SK-N-SH (cell line): ENCODE measurements at regions not wholly inside any gene's neighbourhood (a gene's known extent, or its start where the extent isn't known, plus 50 kb on each side); places are given as distances from the start of the nearest gene placed in this dataset.

Source experiments
- CTCF ChIA-PET: fragments of 300-600, 350-600 bp; formaldehyde crosslinking; extraction: SDS; loops from one replicate; lab custom pipeline; 2021; lab: Yijun Ruan, JAX
- POLR2A ChIA-PET: fragments of 350-600 bp; sonication (Branson Sonifier 250); formaldehyde crosslinking; extraction: SDS; loops from one replicate; lab custom pipeline; 2020; ENCODE audit warnings: antibody characterized with exemption, inconsistent platforms; lab: Yijun Ruan, JAX
- DNase-seq: peaks from one replicate; pipeline ENCODE4 v3.0.0; 2012
- H2AFZ ChIP-seq: fragments of 200-600 bp; sonication (generic); 2 replicates; pipeline ENCODE4 v1.8.1; 2016; ENCODE audit warnings: antibody characterized with exemption, mild to moderate bottlenecking, low read depth
- H3F3A ChIP-seq: fragments of 200-600 bp; sonication (generic); replicated peaks from 2 replicates; pipeline ENCODE3; 2016; ENCODE audit warnings: antibody characterized with exemption, mild to moderate bottlenecking; ENCODE audit not compliant: insufficient read depth
- H3K27ac ChIP-seq, 2 experiments: fragments of 200-500 bp in 1 of 2; fragments of 200-600 bp in 1 of 2; sonication (Bioruptor generic) in 1 of 2; sonication (generic), shearing (Covaris generic) in 1 of 2; 2 replicates each; pipeline versions ENCODE4 v1.5.1 to v1.6.1; 2014 to 2016; ENCODE audit warnings: low read depth in 2 of 2, inconsistent platforms in 1 of 2, low read length in 1 of 2, mild to moderate bottlenecking in 1 of 2, mixed read lengths in 1 of 2
- H3K27me3 ChIP-seq: fragments of 200-600 bp; sonication (generic), shearing (Covaris generic); 2 replicates; pipeline ENCODE4 v1.6.1; 2016; ENCODE audit warnings: mixed run types; ENCODE audit not compliant: insufficient read depth
- H3K36me3 ChIP-seq, 2 experiments: fragments of 200-500 bp in 1 of 2; fragments of 200-600 bp in 1 of 2; sonication (Bioruptor generic) in 1 of 2; sonication (generic) in 1 of 2; replicated peaks in 1 of 2; 2 replicates each; pipeline versions ENCODE3 to v1.5.1; 2014 to 2016; ENCODE audit warnings: low read length in 1 of 2, mild to moderate bottlenecking in 1 of 2; ENCODE audit not compliant: insufficient read depth in 2 of 2, control insufficient read depth in 1 of 2
- H3K4me1 ChIP-seq, 2 experiments: fragments of 200-500 bp in 1 of 2; fragments of 200-600 bp in 1 of 2; sonication (Bioruptor generic) in 1 of 2; sonication (generic), shearing (Covaris generic) in 1 of 2; 2 replicates each; pipeline versions ENCODE4 v1.5.1 to v1.6.1; 2014 to 2016; ENCODE audit warnings: low read depth in 1 of 2, low read length in 1 of 2, mixed run types in 1 of 2; ENCODE audit not compliant: insufficient read depth in 2 of 2, control insufficient read depth in 1 of 2
- H3K4me2 ChIP-seq: fragments of 200-600 bp; sonication (generic), shearing (Covaris generic); 2 replicates; pipeline ENCODE4 v1.6.1; 2017; ENCODE audit warnings: mixed run types
- H3K4me3 ChIP-seq, 2 experiments: fragments of 200-500 bp in 1 of 2; fragments of 200-600 bp in 1 of 2; sonication (Bioruptor generic) in 1 of 2; sonication (generic), shearing (Covaris generic) in 1 of 2; 2 replicates each; pipeline versions ENCODE4 v1.5.1 to v1.8.1; 2014 to 2016; ENCODE audit warnings: low read depth in 2 of 2, inconsistent platforms in 1 of 2, low read length in 1 of 2, mild to moderate bottlenecking in 1 of 2, mixed read lengths in 1 of 2, moderate library complexity in 1 of 2
- H3K79me2 ChIP-seq: fragments of 200-600 bp; sonication (generic); 2 replicates; pipeline ENCODE4 v1.8.1; 2017; ENCODE audit warnings: mild to moderate bottlenecking; ENCODE audit not compliant: insufficient read depth
- H3K9ac ChIP-seq: fragments of 200-600 bp; sonication (generic); 2 replicates; pipeline ENCODE4 v1.6.1; 2017; ENCODE audit warnings: mixed run types
- H3K9me2 ChIP-seq: fragments of 200-600 bp; sonication (generic); 2 replicates; pipeline ENCODE4 v1.6.1; 2017; ENCODE audit warnings: mixed run types
- H3K9me3 ChIP-seq: fragments of 200-600 bp; sonication (generic); 2 replicates; pipeline ENCODE4 v1.6.1; 2017; ENCODE audit warnings: mixed run types, mild to moderate bottlenecking, moderate library complexity
- H4K20me1 ChIP-seq: fragments of 200-600 bp; sonication (generic); 2 replicates; pipeline ENCODE4 v1.6.1; 2017; ENCODE audit warnings: mild to moderate bottlenecking, mixed run types; ENCODE audit not compliant: insufficient read depth
- CHD2 ChIP-seq: fragments of 150-350 bp; IDR thresholded peaks from 2 replicates; pipeline ENCODE4 v1.6.1; 2018; ENCODE audit warnings: low read length; ENCODE audit not compliant: partially characterized antibody
- EP300 ChIP-seq, 2 experiments: IDR thresholded peaks; 2 replicates each; pipeline versions ENCODE4 v1.4.0 to v1.6.1; 2012; ENCODE audit warnings: borderline replicate concordance in 1 of 2, low read depth in 1 of 2, low read length in 1 of 2
- EZH2phosphoT487 ChIP-seq: fragments of 200-600 bp; sonication (generic); IDR thresholded peaks from 2 replicates; pipeline ENCODE4 v1.6.1; 2017; ENCODE audit warnings: low read depth, mixed run types, mild to moderate bottlenecking, antibody characterized with exemption, moderate library complexity, borderline replicate concordance
- FOXM1 ChIP-seq: IDR thresholded peaks from 2 replicates; pipeline ENCODE4 v1.4.0; 2012; ENCODE audit warnings: low read depth, mild to moderate bottlenecking
- GABPA ChIP-seq: IDR thresholded peaks from 2 replicates; pipeline ENCODE4 v1.4.0; 2012; ENCODE audit warnings: low read depth, mild to moderate bottlenecking
- MXI1 ChIP-seq: IDR thresholded peaks from 2 replicates; pipeline ENCODE4 v1.6.1; 2012; ENCODE audit warnings: mild to moderate bottlenecking, low read depth, low read length, improper control_type of control experiment
- NFIC ChIP-seq: IDR thresholded peaks from 2 replicates; pipeline ENCODE4 v1.4.0; 2012; ENCODE audit warnings: borderline replicate concordance
- NRF1 ChIP-seq: IDR thresholded peaks from 2 replicates; pipeline ENCODE4 v1.6.1; 2012; ENCODE audit warnings: low read depth, mild to moderate bottlenecking, low read length
- RCOR1 ChIP-seq: fragments of 150-350 bp; IDR thresholded peaks from 2 replicates; pipeline ENCODE4 v1.6.1; 2017; ENCODE audit warnings: antibody characterized with exemption, low read length
- RXRA ChIP-seq: IDR thresholded peaks from 2 replicates; pipeline ENCODE4 v1.4.0; 2012; ENCODE audit warnings: low read depth, mild to moderate bottlenecking, borderline replicate concordance
- SMC3 ChIP-seq: IDR thresholded peaks from 2 replicates; pipeline ENCODE4 v1.6.1; 2012; ENCODE audit warnings: low read depth, low read length, improper control_type of control experiment
- TAF1 ChIP-seq: IDR thresholded peaks from 2 replicates; pipeline ENCODE4 v1.6.1; 2012; ENCODE audit warnings: low read depth, mild to moderate bottlenecking, low read length, moderate library complexity, borderline replicate concordance
- TCF12 ChIP-seq: IDR thresholded peaks from 2 replicates; pipeline ENCODE4 v1.4.0; 2012
- TEAD4 ChIP-seq: IDR thresholded peaks from 2 replicates; pipeline ENCODE4 v1.4.0; 2012; ENCODE audit warnings: mild to moderate bottlenecking, borderline replicate concordance; ENCODE audit not compliant: insufficient read depth
- YY1 ChIP-seq: IDR thresholded peaks from 2 replicates; pipeline ENCODE4 v1.4.0; 2012; ENCODE audit warnings: low read depth, mild to moderate bottlenecking
- WGBS: methylation state at CpG from one replicate; pipeline ENCODE4 v1.1.6; 2017; ENCODE audit warnings: low lambda C conversion rate; 5-methylcytosine and 5-hydroxymethylcytosine counted together
- TF ChIP-seq, protein P1 (sequence below): fragments of 200-600 bp; sonication (generic); IDR thresholded peaks from 2 replicates; pipeline ENCODE4 v1.6.1; 2017; ENCODE audit warnings: antibody characterized with exemption, mild to moderate bottlenecking, moderate library complexity
- TF ChIP-seq, protein P2 (sequence below): IDR thresholded peaks from 2 replicates; pipeline ENCODE4 v1.6.1; 2012; ENCODE audit warnings: mild to moderate bottlenecking, low read depth, low read length, moderate library complexity
- TF ChIP-seq, protein P3 (sequence below): IDR thresholded peaks from 2 replicates; pipeline ENCODE4 v1.4.0; 2012; ENCODE audit warnings: low read depth
- TF ChIP-seq, protein P4 (sequence below): IDR thresholded peaks from 2 replicates; pipeline ENCODE4; 2012

DNA sequence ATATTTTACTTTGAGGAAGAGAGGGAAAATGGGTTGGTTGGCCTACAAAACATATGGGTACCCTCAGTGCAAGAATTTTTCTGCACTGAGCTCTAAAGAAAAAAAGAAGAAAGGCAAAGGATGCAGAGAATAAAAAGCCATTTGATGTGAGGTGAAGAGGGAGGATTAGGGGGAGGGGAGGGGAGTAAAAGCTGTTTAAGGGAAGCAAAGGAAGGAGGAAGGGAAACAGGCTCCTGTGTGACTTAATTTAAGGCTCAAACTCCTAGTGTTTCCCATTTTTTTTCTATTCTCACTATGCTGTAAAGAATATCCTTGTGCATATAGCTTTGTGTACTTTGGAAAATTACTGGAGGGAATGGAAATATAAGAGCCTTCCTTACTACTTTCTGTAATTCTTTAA lies 78.7 kb downstream of the NKX2-1 start:
- ChIA-PET CTCF (interaction anchor here (0.6 kb wide), 1 partner anchor 315 kb away, joined by 3 read pairs; no protein-coding TSS in a partner anchor), POLR2A (no interaction called here)
- H4K20me1 ChIP-seq: no peaks in the 10 kb centered on the region
- no peak for DNase-seq
- H3K4me3 ChIP-seq: no peak overlapping the region
- H3K27ac ChIP-seq: no peak overlapping the region
- no peaks in the 10 kb centered on the region for H3F3A ChIP-seq
- no peaks in the 10 kb centered on the region for H3K9me3 ChIP-seq
- H3K4me1 ChIP-seq: no peaks in the 10 kb centered on the region
- H3K4me2 ChIP-seq: no peak overlapping the region
- no peak overlapping the region for H3K9ac ChIP-seq
- H3K9me2 ChIP-seq: no peaks in the 10 kb centered on the region
- no peaks in the 10 kb centered on the region for H3K79me2 ChIP-seq
- no peaks in the 10 kb centered on the region for H3K36me3 ChIP-seq
- H2AFZ ChIP-seq: no peak overlapping the region
- TF ChIP-seq EZH2phosphoT487: no peak
- no peak for TF ChIP-seq MXI1
- TF ChIP-seq EP300 (IDR thresholded peaks at IDR 0.05; ENCODE audit: borderline replicate concordance in 1 of 2, low read depth in 1 of 2, low read length in 1 of 2): no peak
- no peak for TF ChIP-seq TEAD4
- no peak for TF ChIP-seq TCF12
- no peak for TF ChIP-seq YY1
- no peak for TF ChIP-seq GABPA
- no peak for TF ChIP-seq NRF1
- TF ChIP-seq, protein P1, sequence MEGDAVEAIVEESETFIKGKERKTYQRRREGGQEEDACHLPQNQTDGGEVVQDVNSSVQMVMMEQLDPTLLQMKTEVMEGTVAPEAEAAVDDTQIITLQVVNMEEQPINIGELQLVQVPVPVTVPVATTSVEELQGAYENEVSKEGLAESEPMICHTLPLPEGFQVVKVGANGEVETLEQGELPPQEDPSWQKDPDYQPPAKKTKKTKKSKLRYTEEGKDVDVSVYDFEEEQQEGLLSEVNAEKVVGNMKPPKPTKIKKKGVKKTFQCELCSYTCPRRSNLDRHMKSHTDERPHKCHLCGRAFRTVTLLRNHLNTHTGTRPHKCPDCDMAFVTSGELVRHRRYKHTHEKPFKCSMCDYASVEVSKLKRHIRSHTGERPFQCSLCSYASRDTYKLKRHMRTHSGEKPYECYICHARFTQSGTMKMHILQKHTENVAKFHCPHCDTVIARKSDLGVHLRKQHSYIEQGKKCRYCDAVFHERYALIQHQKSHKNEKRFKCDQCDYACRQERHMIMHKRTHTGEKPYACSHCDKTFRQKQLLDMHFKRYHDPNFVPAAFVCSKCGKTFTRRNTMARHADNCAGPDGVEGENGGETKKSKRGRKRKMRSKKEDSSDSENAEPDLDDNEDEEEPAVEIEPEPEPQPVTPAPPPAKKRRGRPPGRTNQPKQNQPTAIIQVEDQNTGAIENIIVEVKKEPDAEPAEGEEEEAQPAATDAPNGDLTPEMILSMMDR: no peak
- H3K27me3 ChIP-seq: no peaks in the 10 kb centered on the region; the same call in none of the 2 replicates

DNA sequence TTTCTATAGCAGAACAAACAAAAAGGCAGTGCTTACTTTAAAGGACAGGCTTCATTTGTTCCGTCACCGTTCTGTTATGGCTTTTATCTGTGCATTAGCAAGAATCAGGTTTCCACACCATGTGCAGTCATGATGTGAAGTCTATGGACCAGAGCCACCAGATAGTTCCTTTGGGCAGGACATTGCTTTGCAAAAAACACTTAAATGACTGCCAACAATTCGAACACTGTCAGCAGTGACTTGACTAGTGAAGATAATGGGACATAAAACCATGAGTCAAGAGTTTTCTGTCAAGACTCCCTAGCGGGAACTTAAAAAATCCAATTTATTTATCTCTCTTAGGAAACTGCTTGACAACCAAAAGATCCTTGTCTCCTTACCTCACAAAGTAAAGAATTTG lies 80.3 kb downstream of the NKX2-1 start:
- no peaks in the 10 kb centered on the region for H3K4me1 ChIP-seq
- POLR2A ChIA-PET: no interaction called here
- 6% methylated on average over 4 of the region's 4 CpGs for WGBS
- TF ChIP-seq TEAD4: no peak
- no peak for TF ChIP-seq RCOR1
- TF ChIP-seq SMC3: no peak
- no peak for TF ChIP-seq NFIC
- TF ChIP-seq EZH2phosphoT487: no peak
- no peak for TF ChIP-seq YY1
- TF ChIP-seq, protein P2, sequence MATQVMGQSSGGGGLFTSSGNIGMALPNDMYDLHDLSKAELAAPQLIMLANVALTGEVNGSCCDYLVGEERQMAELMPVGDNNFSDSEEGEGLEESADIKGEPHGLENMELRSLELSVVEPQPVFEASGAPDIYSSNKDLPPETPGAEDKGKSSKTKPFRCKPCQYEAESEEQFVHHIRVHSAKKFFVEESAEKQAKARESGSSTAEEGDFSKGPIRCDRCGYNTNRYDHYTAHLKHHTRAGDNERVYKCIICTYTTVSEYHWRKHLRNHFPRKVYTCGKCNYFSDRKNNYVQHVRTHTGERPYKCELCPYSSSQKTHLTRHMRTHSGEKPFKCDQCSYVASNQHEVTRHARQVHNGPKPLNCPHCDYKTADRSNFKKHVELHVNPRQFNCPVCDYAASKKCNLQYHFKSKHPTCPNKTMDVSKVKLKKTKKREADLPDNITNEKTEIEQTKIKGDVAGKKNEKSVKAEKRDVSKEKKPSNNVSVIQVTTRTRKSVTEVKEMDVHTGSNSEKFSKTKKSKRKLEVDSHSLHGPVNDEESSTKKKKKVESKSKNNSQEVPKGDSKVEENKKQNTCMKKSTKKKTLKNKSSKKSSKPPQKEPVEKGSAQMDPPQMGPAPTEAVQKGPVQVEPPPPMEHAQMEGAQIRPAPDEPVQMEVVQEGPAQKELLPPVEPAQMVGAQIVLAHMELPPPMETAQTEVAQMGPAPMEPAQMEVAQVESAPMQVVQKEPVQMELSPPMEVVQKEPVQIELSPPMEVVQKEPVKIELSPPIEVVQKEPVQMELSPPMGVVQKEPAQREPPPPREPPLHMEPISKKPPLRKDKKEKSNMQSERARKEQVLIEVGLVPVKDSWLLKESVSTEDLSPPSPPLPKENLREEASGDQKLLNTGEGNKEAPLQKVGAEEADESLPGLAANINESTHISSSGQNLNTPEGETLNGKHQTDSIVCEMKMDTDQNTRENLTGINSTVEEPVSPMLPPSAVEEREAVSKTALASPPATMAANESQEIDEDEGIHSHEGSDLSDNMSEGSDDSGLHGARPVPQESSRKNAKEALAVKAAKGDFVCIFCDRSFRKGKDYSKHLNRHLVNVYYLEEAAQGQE: no peak
- TF ChIP-seq NRF1: no peak
- no peak for TF ChIP-seq RXRA
- no peak for TF ChIP-seq FOXM1
- TF ChIP-seq, protein P3, sequence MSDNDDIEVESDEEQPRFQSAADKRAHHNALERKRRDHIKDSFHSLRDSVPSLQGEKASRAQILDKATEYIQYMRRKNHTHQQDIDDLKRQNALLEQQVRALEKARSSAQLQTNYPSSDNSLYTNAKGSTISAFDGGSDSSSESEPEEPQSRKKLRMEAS: no peak
- TF ChIP-seq, protein P4, sequence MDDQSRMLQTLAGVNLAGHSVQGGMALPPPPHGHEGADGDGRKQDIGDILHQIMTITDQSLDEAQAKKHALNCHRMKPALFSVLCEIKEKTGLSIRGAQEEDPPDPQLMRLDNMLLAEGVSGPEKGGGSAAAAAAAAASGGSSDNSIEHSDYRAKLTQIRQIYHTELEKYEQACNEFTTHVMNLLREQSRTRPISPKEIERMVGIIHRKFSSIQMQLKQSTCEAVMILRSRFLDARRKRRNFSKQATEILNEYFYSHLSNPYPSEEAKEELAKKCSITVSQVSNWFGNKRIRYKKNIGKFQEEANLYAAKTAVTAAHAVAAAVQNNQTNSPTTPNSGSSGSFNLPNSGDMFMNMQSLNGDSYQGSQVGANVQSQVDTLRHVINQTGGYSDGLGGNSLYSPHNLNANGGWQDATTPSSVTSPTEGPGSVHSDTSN: no peak
- no peak for TF ChIP-seq TAF1
- TF ChIP-seq, protein P1: no peak
- no peak for TF ChIP-seq MXI1
- no peak for TF ChIP-seq CHD2

More for the DNA sequence above, 80.3 kb downstream of the NKX2-1 start:
- Histone ChIP-seq H3K9me2 (no peaks in the 10 kb centered on the region), H3K27ac (no peak overlapping the region), H3K4me2 (no peak overlapping the region), H3F3A (no peaks in the 10 kb centered on the region), H3K9me3 (no peaks in the 10 kb centered on the region), H4K20me1 (no peaks in the 10 kb centered on the region), H3K79me2 (no peaks in the 10 kb centered on the region), H3K9ac (no peak overlapping the region), H3K27me3 (no peaks in the 10 kb centered on the region; the same call in none of the 2 replicates), H3K36me3 (no peaks in the 10 kb centered on the region), H2AFZ (no peak overlapping the region), H3K4me3 (no peak overlapping the region)
- no peak for DNase-seq
- CTCF ChIA-PET: interaction anchor here (0.7 kb wide), 1 partner anchor 24 kb away, joined by 3 read pairs; no protein-coding TSS in a partner anchor
